Dendritic cell treated with granulocyte-macrophage colony-stimulating factor and Interleukin-4, amounts not matched to agents 40 ng/mL and 50 ng/mL, for 4 days (primary cell): ENCODE measurements at regions not wholly inside any gene's neighbourhood (a gene's known extent, or its start where the extent isn't known, plus 50 kb on each side); places are given as distances from the start of the nearest gene placed in this dataset.

Experiments used
- H3K27ac Mint-ChIP-seq: one replicate; pipeline ENCODE4 v1.8.0; 2022; ENCODE audit warnings: mild to moderate bottlenecking, mixed read lengths
- H3K27me3 Mint-ChIP-seq: one replicate; pipeline ENCODE4 v1.8.0; 2022; ENCODE audit warnings: mild to moderate bottlenecking, mixed read lengths
- H3K36me3 Mint-ChIP-seq: one replicate; pipeline ENCODE4 v1.8.0; 2022; ENCODE audit warnings: low read depth, mixed read lengths
- H3K4me1 Mint-ChIP-seq: one replicate; pipeline ENCODE4 v1.8.0; 2022; ENCODE audit warnings: low read depth, mixed read lengths
- H3K4me3 Mint-ChIP-seq: one replicate; pipeline ENCODE4 v1.8.0; 2022; ENCODE audit warnings: mild to moderate bottlenecking, moderate library complexity, mixed read lengths
- H3K9me3 Mint-ChIP-seq: one replicate; pipeline ENCODE4 v1.8.0; 2022; ENCODE audit warnings: mixed read lengths
- intact Hi-C: fragments of 100-400 bp; cut with micrococcal nuclease; formaldehyde crosslinking; loops from one replicate; pipeline ENCODE4 v1.15.0; 2022

- H3K9me3 Mint-ChIP-seq, result no peaks in the 10 kb centered on the region
- intact Hi-C loops, result no loop called here
- no peak overlapping the region for H3K27ac Mint-ChIP-seq
- H3K36me3 Mint-ChIP-seq, result no peaks in the 10 kb centered on the region
- no peak overlapping the region for H3K4me3 Mint-ChIP-seq
- peaks cover 13% of the 10 kb centered on the region for H3K27me3 Mint-ChIP-seq
- no peaks in the 10 kb centered on the region for H3K4me1 Mint-ChIP-seq
Measured at GRCh38 chr9:515665-516064, 301.0 kb downstream of the DOCK8 start.

DNA sequence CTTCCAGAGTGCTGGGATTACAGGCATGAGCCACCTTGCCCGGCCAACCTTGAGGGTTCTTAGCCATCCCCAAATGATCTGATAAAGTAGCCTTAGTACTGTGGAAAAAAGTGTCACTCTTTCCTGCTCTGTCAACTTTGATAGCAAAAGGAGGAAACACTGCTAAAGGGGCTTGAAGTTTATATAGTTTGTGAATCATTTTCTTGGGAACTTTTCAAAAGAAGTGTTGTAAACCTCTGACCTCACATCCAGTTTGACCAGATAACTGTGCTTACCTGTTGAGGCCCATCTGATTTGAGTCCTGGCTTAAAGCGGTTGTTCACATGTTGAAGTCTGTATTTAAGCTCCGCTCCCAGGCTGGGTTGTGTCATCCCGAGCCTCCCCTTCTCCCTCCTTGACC, 303.3 kb downstream of the DOCK8 start:
- Mint-ChIP-seq H3K4me1 (no peaks in the 10 kb centered on the region), H3K9me3 (no peaks in the 10 kb centered on the region), H3K36me3 (no peaks in the 10 kb centered on the region), H3K4me3 (no peak overlapping the region), H3K27me3 (peaks cover 11% of the 10 kb centered on the region), H3K27ac (no peak overlapping the region)
- intact Hi-C loops, result no loop called here

DNA sequence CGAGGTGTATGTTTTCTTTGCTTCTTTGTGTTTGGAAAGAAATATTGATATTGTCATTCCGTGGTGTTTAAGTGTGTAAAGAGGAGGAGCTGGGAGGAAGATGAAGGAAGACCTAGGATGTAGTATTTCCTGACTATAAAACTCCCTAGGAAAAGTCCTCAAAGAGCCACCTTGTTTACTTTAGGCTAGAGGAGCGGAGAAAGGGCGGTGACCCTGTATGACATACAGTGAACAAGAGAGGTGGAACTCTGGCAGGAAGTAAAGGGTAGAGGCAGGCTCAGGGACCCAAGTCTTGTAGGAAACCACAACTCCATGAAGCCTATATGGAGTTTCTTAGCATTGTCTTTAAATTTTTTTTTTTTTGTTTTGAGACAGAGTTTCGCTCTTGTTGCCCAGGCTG, 303.9 kb downstream of the DOCK8 start:
- intact Hi-C loops, result no loop called here
- no peak overlapping the region for H3K4me3 Mint-ChIP-seq
- H3K27me3 Mint-ChIP-seq, result peaks cover 11% of the 10 kb centered on the region
- no peaks in the 10 kb centered on the region for H3K9me3 Mint-ChIP-seq
- H3K4me1 Mint-ChIP-seq, result no peaks in the 10 kb centered on the region
- no peaks in the 10 kb centered on the region for H3K36me3 Mint-ChIP-seq
- no peak overlapping the region for H3K27ac Mint-ChIP-seq

DNA sequence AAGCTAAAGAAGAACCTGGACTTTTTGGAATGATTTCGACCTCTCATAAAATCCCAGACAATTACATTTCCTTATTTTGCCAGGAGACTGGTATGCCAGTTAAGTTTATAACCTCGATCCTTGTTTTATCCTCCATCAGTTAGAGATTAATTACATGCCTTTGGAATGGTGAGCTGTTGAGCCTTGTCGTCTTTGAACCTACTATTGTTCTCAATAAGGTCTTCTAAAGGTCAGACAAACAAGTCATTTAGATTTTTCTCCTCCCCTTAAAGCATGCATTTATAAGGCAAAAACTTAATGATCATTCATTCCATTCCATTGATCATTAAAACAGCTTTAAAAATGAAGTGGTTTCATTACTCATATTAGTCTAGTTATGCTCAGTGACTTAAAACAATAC, 304.9 kb downstream of the DOCK8 start:
- Mint-ChIP-seq H3K4me3 (no peak overlapping the region), H3K9me3 (no peaks in the 10 kb centered on the region), H3K4me1 (no peaks in the 10 kb centered on the region), H3K27ac (no peak overlapping the region), H3K36me3 (no peaks in the 10 kb centered on the region), H3K27me3 (peaks cover 7% of the 10 kb centered on the region)
- intact Hi-C loops, result no loop called here

GRCh38 chr9:520302-520701, 305.6 kb downstream of the DOCK8 start:
- Mint-ChIP-seq H3K4me1 (no peaks in the 10 kb centered on the region), H3K27ac (no peak overlapping the region), H3K4me3 (no peak overlapping the region), H3K9me3 (no peaks in the 10 kb centered on the region), H3K27me3 (peaks cover 1% of the 10 kb centered on the region), H3K36me3 (no peaks in the 10 kb centered on the region)
- intact Hi-C loops, result no loop called here

GRCh38 chr9:522190-522589, 307.5 kb downstream of the DOCK8 start:
- H3K27ac Mint-ChIP-seq, result no peak overlapping the region
- H3K4me3 Mint-ChIP-seq, result no peak overlapping the region
- H3K27me3 Mint-ChIP-seq, result peaks cover 1% of the 10 kb centered on the region
- intact Hi-C loops, result no loop called here
- no peaks in the 10 kb centered on the region for H3K4me1 Mint-ChIP-seq
- H3K9me3 Mint-ChIP-seq, result no peaks in the 10 kb centered on the region
- no peaks in the 10 kb centered on the region for H3K36me3 Mint-ChIP-seq

GRCh38 chr9:522658-523057, 308.0 kb downstream of the DOCK8 start:
- no peak overlapping the region for H3K27ac Mint-ChIP-seq
- H3K4me1 Mint-ChIP-seq, result no peaks in the 10 kb centered on the region
- peaks cover 1% of the 10 kb centered on the region for H3K27me3 Mint-ChIP-seq
- H3K9me3 Mint-ChIP-seq, result no peaks in the 10 kb centered on the region
- intact Hi-C loops, result no loop called here
- H3K4me3 Mint-ChIP-seq, result no peak overlapping the region
- H3K36me3 Mint-ChIP-seq, result no peaks in the 10 kb centered on the region

GRCh38 chr9:523444-523843, 308.8 kb downstream of the DOCK8 start:
- no peaks in the 10 kb centered on the region for H3K36me3 Mint-ChIP-seq
- H3K9me3 Mint-ChIP-seq, result no peaks in the 10 kb centered on the region
- no peak overlapping the region for H3K4me3 Mint-ChIP-seq
- intact Hi-C loops, result no loop called here
- no peaks in the 10 kb centered on the region for H3K4me1 Mint-ChIP-seq
- no peak overlapping the region for H3K27ac Mint-ChIP-seq
- no peaks in the 10 kb centered on the region for H3K27me3 Mint-ChIP-seq

DNA sequence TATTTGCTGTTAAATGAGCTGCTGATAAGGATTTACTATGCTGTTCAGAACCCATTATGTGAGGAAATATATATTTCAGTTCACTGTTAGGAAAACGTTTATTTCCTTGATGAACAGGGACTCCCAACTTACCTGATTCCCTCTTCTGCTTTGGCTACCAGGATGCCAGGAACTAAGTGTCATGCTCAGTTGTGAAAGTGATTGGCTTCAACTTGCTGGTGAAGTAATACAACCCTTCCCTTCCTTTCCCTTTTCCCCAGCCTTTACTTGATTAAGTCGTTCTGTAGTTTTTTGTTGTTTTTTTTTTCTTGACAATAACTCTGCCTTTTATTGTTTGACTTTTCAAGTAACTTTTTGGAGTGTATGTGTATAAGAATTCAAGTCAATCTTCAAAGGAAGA, 309.3 kb downstream of the DOCK8 start:
- intact Hi-C loops, result no loop called here
- H3K9me3 Mint-ChIP-seq, result no peaks in the 10 kb centered on the region
- no peaks in the 10 kb centered on the region for H3K36me3 Mint-ChIP-seq
- H3K27ac Mint-ChIP-seq, result no peak overlapping the region
- H3K4me1 Mint-ChIP-seq, result no peaks in the 10 kb centered on the region
- H3K27me3 Mint-ChIP-seq, result no peaks in the 10 kb centered on the region
- H3K4me3 Mint-ChIP-seq, result no peak overlapping the region

DNA sequence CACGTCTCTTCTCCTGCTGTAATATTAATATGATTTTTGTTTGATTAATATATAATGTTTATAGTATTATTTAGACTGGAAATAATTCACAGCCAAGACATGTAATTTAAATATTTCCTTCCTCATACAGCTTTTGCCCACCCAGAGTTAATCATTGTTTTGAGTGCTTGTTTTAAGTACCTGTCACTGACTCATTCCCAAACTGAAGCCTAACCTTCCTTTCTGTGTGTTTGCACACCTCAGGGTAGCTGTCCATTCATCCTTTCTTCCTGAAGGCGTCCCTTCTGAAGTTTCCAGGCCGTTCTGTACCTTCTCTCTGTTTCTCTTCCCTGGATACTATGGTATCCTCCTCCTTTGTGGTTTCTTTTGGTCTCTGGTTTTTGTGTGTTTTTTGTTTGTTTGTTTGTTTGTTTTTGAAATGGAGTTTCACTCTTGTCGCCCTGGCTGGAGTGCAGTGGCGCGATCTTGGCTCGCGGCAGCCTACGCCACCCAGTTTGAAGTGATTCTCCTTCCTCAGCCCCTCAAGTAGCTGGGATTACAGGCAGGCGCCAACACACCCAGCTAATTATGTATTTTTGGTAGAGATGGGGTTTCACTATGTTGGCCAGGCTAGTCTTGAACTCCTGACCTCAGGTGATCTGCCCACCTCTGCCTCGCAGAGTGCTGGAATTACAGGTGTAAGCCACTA, 312.4 kb downstream of the DOCK8 start:
- Mint-ChIP-seq H3K4me1 (no peaks in the 10 kb centered on the region), H3K36me3 (no peaks in the 10 kb centered on the region), H3K4me3 (no peak overlapping the region), H3K27ac (no peak overlapping the region), H3K9me3 (no peaks in the 10 kb centered on the region), H3K27me3 (peaks cover 3% of the 10 kb centered on the region)
- intact Hi-C loops, result no loop called here

- H3K4me1 Mint-ChIP-seq, result no peaks in the 10 kb centered on the region
- intact Hi-C loops, result no loop called here
- H3K36me3 Mint-ChIP-seq, result no peaks in the 10 kb centered on the region
- peaks cover 3% of the 10 kb centered on the region for H3K27me3 Mint-ChIP-seq
- no peak overlapping the region for H3K27ac Mint-ChIP-seq
- no peaks in the 10 kb centered on the region for H3K9me3 Mint-ChIP-seq
- H3K4me3 Mint-ChIP-seq, result no peak overlapping the region
Measured at GRCh38 chr9:529731-530130, 311.8 kb upstream of the DMRT1 start.

DNA sequence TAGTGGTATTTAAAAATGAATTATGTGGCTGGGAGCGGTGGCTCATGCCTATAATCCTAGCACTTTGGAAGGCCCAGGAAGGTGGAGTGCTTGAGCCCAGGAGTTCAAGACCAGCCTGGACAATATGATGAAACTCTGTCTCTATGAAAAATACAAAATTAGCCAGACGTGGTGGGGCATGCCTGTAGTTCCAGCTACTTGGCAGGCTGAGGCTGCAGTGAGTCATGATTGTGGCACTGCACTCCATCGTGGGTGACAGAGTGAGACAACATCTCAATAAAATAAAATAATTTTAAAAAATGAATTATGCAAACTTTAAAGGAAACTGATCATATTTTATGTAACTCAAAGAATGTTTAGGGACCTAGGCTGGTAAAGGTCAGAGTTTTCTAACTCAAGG, 310.8 kb upstream of the DMRT1 start:
- Mint-ChIP-seq H3K36me3 (no peaks in the 10 kb centered on the region), H3K9me3 (no peaks in the 10 kb centered on the region), H3K27me3 (peaks cover 3% of the 10 kb centered on the region), H3K4me3 (no peak overlapping the region), H3K27ac (no peak overlapping the region), H3K4me1 (no peaks in the 10 kb centered on the region)
- intact Hi-C loops, result no loop called here

DNA sequence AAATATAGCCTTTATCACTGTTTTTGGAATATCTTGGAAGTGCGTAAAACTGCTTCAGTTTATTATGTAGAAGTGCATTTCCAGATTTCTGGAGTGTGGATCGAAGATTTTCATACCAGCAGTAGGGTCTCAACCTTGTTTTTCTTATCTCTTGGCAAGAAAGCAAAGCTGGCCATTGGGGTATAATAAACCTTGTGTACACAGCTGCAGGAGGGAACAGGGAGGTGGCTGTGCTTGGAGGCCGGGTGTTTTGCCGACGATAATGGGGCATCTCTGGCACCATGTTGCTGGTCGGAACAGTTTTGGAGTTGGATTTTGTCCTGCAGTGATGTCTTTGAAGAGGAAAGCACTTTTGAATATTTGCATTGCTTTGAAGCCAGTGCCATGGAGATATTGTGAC, 308.8 kb upstream of the DMRT1 start:
- Mint-ChIP-seq H3K4me1 (peaks cover 13% of the 10 kb centered on the region), H3K9me3 (no peaks in the 10 kb centered on the region)
- intact Hi-C loops, result no loop called here

DNA sequence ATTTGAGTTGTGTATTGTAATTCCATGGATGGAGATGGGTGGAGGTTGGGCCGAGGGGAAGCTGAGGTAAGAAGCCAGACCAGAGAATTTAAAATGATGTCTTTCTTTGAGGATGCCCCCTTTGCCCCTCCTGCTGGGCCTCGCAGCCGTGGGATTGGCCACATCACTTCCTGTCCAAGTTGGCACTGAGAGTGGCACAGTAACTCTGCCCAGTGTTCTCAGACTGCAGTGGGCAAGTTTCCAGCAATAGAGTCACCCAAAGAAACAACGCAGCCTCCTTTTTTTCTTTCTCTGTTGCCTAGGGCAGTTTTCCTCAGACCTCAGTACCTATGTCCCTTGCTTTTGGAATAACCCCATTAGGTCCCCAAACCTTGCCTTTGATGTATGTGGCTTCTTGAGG, 306.6 kb upstream of the DMRT1 start:
- Mint-ChIP-seq H3K9me3 (no peaks in the 10 kb centered on the region), H3K27ac (no peak overlapping the region), H3K4me1 (peaks cover 13% of the 10 kb centered on the region), H3K27me3 (peaks cover 3% of the 10 kb centered on the region), H3K36me3 (no peaks in the 10 kb centered on the region), H3K4me3 (no peak overlapping the region)
- intact Hi-C loops, result no loop called here

More for the DNA sequence above, 308.8 kb upstream of the DMRT1 start:
- no peak overlapping the region for H3K4me3 Mint-ChIP-seq
- no peak overlapping the region for H3K27ac Mint-ChIP-seq
- H3K36me3 Mint-ChIP-seq, result no peaks in the 10 kb centered on the region
- peaks cover 3% of the 10 kb centered on the region for H3K27me3 Mint-ChIP-seq

- Mint-ChIP-seq H3K9me3 (no peaks in the 10 kb centered on the region), H3K27me3 (peaks cover 3% of the 10 kb centered on the region), H3K4me1 (peaks cover 13% of the 10 kb centered on the region), H3K36me3 (no peaks in the 10 kb centered on the region), H3K27ac (no peak overlapping the region), H3K4me3 (no peak overlapping the region)
- intact Hi-C loops, result no loop called here
Measured at GRCh38 chr9:535356-535755, 306.1 kb upstream of the DMRT1 start.
